AG10803 (cell line): ENCODE measurements at regions not wholly inside any gene's neighbourhood (a gene's known extent, or its start where the extent isn't known, plus 50 kb on each side); places are given as distances from the start of the nearest gene placed in this dataset.
A peak's percentile ranks its signal among the peaks of the same experiment; 100 is the strongest.

Experiments used
- DNase-seq: peaks from one replicate; pipeline ENCODE4 v3.0.0; 2010; ENCODE audit warnings: low read depth
- H3K4me3 ChIP-seq: 2 replicates; pipeline ENCODE4 v1.5.1; 2011; ENCODE audit warnings: mild to moderate bottlenecking, low read length, control low read depth
- CTCF ChIP-seq: conservative IDR thresholded peaks from 2 replicates; pipeline ENCODE4 v1.5.1; 2011; ENCODE audit warnings: mild to moderate bottlenecking, low read length, control low read depth, inconsistent platforms

- no peak for DNase-seq
- H3K4me3 ChIP-seq: no peak overlapping the region
- TF ChIP-seq CTCF: no peak
Observed at GRCh38 chr5:3323144-3323543, 272.5 kb upstream of the IRX1 start.

GRCh38 chr5:3322642-3323041, 273.0 kb upstream of the IRX1 start:
- no peak for DNase-seq
- TF ChIP-seq CTCF: no peak
- no peak overlapping the region for H3K4me3 ChIP-seq

- no peak for DNase-seq
- no peak for TF ChIP-seq CTCF
- H3K4me3 ChIP-seq: no peak overlapping the region
Observed at GRCh38 chr5:3321923-3322322, 273.7 kb upstream of the IRX1 start.

DNA sequence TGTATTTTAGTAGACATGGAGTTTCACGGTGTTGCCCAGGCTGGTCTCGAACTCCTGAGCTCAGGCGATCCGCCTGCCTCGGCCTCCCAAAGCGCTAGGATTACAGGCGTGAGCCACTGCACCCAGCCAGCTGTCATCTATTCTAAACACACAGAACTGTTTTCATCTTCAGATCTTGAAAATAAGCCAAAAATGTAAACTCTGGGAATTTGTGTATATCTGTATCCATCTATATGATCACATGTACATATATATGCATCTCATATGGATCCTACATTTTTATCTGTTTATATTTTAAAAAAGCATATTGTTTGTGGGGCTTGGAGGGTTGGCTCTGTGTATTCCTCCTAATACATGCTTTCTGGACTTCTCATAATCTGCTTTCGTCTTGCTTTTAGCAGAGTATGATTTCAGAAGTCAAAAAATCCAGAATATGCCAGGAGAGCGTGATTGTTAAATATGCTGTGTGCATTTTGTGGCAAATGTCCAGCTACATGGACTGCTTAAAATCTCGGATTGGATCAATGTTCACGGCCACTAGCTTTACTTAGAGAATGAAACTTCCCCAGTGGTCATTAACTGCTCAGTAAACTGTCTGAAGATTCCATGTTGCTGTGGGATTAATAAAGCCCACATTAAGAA, 274.4 kb upstream of the IRX1 start:
- no peak overlapping the region for H3K4me3 ChIP-seq
- no peak for TF ChIP-seq CTCF
- DNase-seq: no peak

DNA sequence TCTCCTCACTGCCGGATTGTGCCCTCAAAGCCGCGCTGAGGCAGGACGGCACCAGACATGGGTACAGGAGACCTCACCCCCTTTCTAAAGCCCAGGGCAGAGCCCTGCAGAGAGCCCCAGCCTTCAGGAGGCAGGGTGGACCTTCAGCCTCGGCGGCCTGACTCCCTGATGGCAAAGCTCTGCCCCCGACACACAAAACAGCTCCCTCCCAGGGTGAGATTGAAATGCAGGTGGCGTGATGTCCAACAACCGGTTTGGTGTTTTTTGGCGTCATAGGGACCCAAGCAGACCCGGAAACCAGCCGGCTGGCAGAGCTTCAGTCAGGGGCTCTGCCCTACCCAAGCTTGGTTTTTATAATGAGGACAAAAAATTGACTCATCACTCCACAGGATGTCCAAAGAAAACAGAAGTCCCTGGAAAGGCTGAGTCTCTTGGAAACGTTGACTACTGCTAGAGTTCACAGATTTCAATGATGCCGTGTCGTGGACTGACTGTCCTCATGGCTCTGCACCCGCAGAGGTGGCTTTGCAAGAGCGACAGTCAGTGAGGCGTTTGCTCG, 275.2 kb upstream of the IRX1 start:
- H3K4me3 ChIP-seq: no peak overlapping the region
- TF ChIP-seq CTCF: no peak
- DNase-seq: peak; percentile 16

GRCh38 chr5:3317051-3317795, 278.4 kb upstream of the IRX1 start:
- TF ChIP-seq CTCF: no peak
- peak; percentile 21 for DNase-seq
- H3K4me3 ChIP-seq: no peak overlapping the region

- no peak for DNase-seq
- no peak overlapping the region for H3K4me3 ChIP-seq
- TF ChIP-seq CTCF: no peak
Observed at GRCh38 chr5:3313569-3313968, 282.1 kb upstream of the IRX1 start.
